ENCODE measurements at regions not wholly inside any gene's neighbourhood (a gene's known extent, or its start where the extent isn't known, plus 50 kb on each side); places are given as distances from the start of the nearest gene placed in this dataset.

DNA sequence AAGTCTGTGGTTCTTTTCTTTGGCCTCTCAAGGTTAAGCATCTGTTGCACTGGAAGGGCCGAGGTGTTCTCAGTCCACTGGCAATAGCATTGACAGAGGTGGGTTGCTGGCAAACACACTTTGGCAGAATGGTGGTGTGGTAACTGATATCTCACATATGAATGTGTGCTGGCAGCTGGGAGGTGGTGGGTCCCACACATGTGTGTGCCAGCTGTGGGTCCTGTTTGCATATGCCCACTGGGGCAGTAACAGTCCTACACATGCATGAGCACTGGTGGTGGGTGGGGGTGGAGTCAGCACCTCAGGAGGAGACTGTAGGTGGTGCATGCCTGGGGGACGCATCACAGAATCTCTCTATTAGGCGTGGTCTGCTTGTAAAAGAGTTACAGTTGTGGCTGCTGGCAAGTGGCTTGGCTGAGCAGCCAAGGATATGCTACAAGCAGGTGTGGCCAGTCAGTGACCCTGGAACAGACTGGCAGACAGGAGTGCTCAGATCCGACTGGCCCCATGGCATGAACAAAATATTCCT lies 934.3 kb downstream of the GRIK2 start:
- TF ChIP-seq CEBPB (IDR thresholded peaks at IDR 0.05) (no peak), TAF1 (IDR thresholded peaks at IDR 0.05; ENCODE audit: low read depth) (no peak), TEAD4 (IDR thresholded peaks at IDR 0.05) (no peak)
- TF ChIP-seq, protein P1, sequence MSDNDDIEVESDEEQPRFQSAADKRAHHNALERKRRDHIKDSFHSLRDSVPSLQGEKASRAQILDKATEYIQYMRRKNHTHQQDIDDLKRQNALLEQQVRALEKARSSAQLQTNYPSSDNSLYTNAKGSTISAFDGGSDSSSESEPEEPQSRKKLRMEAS (IDR thresholded peaks at IDR 0.05), result no peak
- TF ChIP-seq, protein P2, sequence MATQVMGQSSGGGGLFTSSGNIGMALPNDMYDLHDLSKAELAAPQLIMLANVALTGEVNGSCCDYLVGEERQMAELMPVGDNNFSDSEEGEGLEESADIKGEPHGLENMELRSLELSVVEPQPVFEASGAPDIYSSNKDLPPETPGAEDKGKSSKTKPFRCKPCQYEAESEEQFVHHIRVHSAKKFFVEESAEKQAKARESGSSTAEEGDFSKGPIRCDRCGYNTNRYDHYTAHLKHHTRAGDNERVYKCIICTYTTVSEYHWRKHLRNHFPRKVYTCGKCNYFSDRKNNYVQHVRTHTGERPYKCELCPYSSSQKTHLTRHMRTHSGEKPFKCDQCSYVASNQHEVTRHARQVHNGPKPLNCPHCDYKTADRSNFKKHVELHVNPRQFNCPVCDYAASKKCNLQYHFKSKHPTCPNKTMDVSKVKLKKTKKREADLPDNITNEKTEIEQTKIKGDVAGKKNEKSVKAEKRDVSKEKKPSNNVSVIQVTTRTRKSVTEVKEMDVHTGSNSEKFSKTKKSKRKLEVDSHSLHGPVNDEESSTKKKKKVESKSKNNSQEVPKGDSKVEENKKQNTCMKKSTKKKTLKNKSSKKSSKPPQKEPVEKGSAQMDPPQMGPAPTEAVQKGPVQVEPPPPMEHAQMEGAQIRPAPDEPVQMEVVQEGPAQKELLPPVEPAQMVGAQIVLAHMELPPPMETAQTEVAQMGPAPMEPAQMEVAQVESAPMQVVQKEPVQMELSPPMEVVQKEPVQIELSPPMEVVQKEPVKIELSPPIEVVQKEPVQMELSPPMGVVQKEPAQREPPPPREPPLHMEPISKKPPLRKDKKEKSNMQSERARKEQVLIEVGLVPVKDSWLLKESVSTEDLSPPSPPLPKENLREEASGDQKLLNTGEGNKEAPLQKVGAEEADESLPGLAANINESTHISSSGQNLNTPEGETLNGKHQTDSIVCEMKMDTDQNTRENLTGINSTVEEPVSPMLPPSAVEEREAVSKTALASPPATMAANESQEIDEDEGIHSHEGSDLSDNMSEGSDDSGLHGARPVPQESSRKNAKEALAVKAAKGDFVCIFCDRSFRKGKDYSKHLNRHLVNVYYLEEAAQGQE (IDR thresholded peaks at IDR 0.05; ENCODE audit: low read depth), result no peak

Measured in Ishikawa (cell line).